ENCODE measurements at regions not wholly inside any gene's neighbourhood (a gene's known extent, or its start where the extent isn't known, plus 50 kb on each side); places are given as distances from the start of the nearest gene placed in this dataset.

GRCh38 chr4:15233264-15233597 is 194.6 kb upstream of the C1QTNF7 start:
- DNase-seq: no peak
- H3K27ac ChIP-seq: peak overlapping the region; percentile 9 to 48 (median 42)
- H3K27me3 ChIP-seq: no peaks in the 10 kb centered on the region
- H3K4me3 ChIP-seq (replicated peaks in 1 of 3): no peak overlapping the region
- peaks cover 0 to 5% of the 10 kb centered on the region in 2 donors for H3K4me1 ChIP-seq
- WGBS, 2 donors: 43 to 56% methylated on average over 4 of the region's 4 CpGs
- H3K36me3 ChIP-seq: no peaks in the 10 kb centered on the region
- intact Hi-C loops (cut with DNase I): no loop called here
- H3K9me3 ChIP-seq: no peaks in the 10 kb centered on the region
- TF ChIP-seq POLR2A (IDR thresholded peaks at IDR 0.05) (no peak), CTCF (IDR thresholded peaks at IDR 0.05) (no peak)

DNA sequence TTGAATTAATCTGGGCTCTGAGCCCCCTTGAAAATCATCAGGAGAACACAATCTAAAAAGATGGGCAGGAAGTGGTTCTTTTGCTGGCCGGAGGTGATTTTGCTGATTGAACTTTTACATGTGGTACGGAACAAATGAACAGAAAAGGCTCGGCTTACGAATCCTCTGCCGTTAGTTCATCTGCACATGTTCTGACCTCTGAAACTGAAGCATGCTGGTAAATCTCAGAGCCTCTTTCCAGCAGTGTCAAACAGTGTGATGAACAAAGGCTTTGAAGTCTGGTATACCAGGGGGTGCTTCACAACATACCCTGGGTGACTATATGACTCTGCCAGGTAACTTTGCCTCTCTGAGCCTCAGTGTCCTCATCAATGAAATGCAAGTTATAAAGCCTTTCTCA is 194.2 kb upstream of the C1QTNF7 start:
- Histone ChIP-seq H3K27me3 (no peaks in the 10 kb centered on the region), H3K4me1 (peaks cover 0 to 5% of the 10 kb centered on the region in 2 donors), H3K9me3 (no peaks in the 10 kb centered on the region), H3K4me3 (replicated peaks in 1 of 3) (no peak overlapping the region), H3K27ac (peak overlapping the region; percentile 9 to 48 (median 42)), H3K36me3 (no peaks in the 10 kb centered on the region)
- TF ChIP-seq CTCF (IDR thresholded peaks at IDR 0.05): no peak
- TF ChIP-seq POLR2A (IDR thresholded peaks at IDR 0.05): no peak
- WGBS, 2 donors: 79 to 81% methylated on average over 5 of the region's 5 CpGs
- intact Hi-C loops (cut with DNase I): no loop called here
- DNase-seq: no peak

DNA sequence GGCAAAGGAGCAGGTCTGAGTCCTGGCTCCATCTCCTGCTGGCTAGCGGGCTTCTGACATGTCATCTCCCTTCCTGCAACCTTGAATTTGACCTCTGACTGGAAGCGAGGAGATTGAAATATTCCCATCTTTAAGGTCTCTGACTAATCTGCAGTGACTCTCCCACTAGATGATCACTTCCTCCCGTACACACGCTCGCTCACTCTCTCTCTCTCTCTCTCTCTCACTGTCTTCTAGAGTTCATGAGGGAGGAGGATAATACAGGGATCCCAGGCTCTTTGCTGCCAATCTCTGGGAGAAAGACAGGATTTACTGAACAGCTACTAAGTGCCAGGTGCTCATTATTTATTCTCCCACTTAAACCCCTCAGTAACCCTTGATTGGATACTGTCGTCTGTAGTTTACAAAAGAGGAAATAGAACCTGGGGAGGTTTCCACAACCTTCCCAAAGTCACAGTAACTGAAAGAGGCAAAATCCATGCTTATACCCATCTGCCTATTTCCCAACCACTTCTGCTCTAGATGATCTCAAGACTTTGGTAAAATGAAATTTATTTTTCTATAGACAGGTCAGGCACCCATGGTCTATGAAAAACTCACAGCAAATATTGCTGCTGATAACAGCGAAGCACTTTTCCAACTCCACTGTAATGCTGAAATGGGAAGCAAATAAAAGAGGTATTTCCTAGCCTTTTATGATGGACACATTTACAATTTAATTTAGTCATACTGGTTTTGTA is 193.5 kb upstream of the C1QTNF7 start:
- Histone ChIP-seq H3K4me1 (peaks cover 0 to 5% of the 10 kb centered on the region in 2 donors), H3K27ac (peak overlapping the region in 2 of 3 donors; percentile 42 to 48), H3K36me3 (no peaks in the 10 kb centered on the region), H3K27me3 (no peaks in the 10 kb centered on the region), H3K4me3 (replicated peaks in 1 of 3) (no peak overlapping the region), H3K9me3 (no peaks in the 10 kb centered on the region)
- TF ChIP-seq POLR2A (IDR thresholded peaks at IDR 0.05) (no peak), CTCF (IDR thresholded peaks at IDR 0.05) (no peak)
- WGBS, 2 donors: 63 to 78% methylated on average over 7 of the region's 7 CpGs
- no peak for DNase-seq
- intact Hi-C loops (cut with DNase I): no loop called here

GRCh38 chr4:15234856-15235126 is 193.0 kb upstream of the C1QTNF7 start:
- no peaks in the 10 kb centered on the region for H3K27me3 ChIP-seq
- peak overlapping the region in 1 of 3 donors; percentile 42 for H3K27ac ChIP-seq
- no peaks in the 10 kb centered on the region for H3K9me3 ChIP-seq
- peaks cover 0 to 5% of the 10 kb centered on the region in 2 donors for H3K4me1 ChIP-seq
- no peaks in the 10 kb centered on the region for H3K36me3 ChIP-seq
- intact Hi-C loops (cut with DNase I): loop anchor here (5.0 kb wide), 2 partner anchors 163 to 223 kb away; no protein-coding TSS in a partner anchor
- TF ChIP-seq POLR2A (IDR thresholded peaks at IDR 0.05) (no peak), CTCF (IDR thresholded peaks at IDR 0.05) (no peak)
- DNase-seq: no peak
- 76 to 86% methylated on average over 2 of the region's 2 CpGs for WGBS, 2 donors
- no peak overlapping the region for H3K4me3 ChIP-seq (replicated peaks in 1 of 3)

DNA sequence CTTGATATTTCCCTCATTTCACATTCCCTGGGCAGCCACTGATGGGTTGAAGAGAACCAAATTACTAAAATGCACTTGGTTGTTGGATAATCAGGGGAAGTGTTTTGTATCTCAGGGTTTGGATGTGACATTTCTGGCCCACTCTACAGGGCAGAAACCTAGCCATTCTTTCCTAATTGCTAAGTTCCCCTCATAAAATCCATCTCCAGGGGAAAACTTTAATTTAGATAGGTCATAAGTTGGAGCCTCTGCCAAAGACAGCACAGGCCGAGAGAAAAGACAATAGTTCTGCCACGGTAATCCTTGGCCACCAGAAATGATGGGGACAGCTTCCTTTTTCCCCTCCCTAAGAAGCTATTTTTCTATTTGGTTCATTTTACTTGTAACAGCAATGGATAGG is 192.7 kb upstream of the C1QTNF7 start:
- no peak for TF ChIP-seq CTCF (IDR thresholded peaks at IDR 0.05)
- no peak for TF ChIP-seq POLR2A (IDR thresholded peaks at IDR 0.05)
- H3K4me3 ChIP-seq (replicated peaks in 1 of 3): no peak overlapping the region
- no peak overlapping the region for H3K27ac ChIP-seq
- no peaks in the 10 kb centered on the region for H3K9me3 ChIP-seq
- intact Hi-C loops (cut with DNase I): loop anchor here (5.0 kb wide), 2 partner anchors 162 to 222 kb away; no protein-coding TSS in a partner anchor
- no peaks in the 10 kb centered on the region for H3K27me3 ChIP-seq
- H3K4me1 ChIP-seq: peaks cover 0 to 5% of the 10 kb centered on the region in 2 donors
- WGBS, 2 donors: 57 to 72% methylated on average over 2 of the region's 2 CpGs
- no peaks in the 10 kb centered on the region for H3K36me3 ChIP-seq
- DNase-seq: no peak
